ENCODE measurements at regions not wholly inside any gene's neighbourhood (a gene's known extent, or its start where the extent isn't known, plus 50 kb on each side); places are given as distances from the start of the nearest gene placed in this dataset.

- TF ChIP-seq TAF1 (IDR thresholded peaks at IDR 0.05; ENCODE audit: low read depth) (no peak), EP300 (conservative IDR thresholded peaks at IDR 0.05; ENCODE audit: poor library complexity, severe bottlenecking) (peak; percentile 81), RAD21 (conservative IDR thresholded peaks at IDR 0.05) (no peak), MXI1 (conservative IDR thresholded peaks at IDR 0.05; ENCODE audit: poor library complexity, severe bottlenecking) (no peak), REST (IDR thresholded peaks at IDR 0.05; ENCODE audit: borderline replicate concordance) (peak; percentile 85), EZH2 (IDR thresholded peaks at IDR 0.05; ENCODE audit: borderline replicate concordance, insufficient read depth, low read length, poor library complexity, severe bottlenecking) (no peak), CTCF (IDR thresholded peaks at IDR 0.05; ENCODE audit: poor library complexity, severe bottlenecking) (no peak), SMC3 (conservative IDR thresholded peaks at IDR 0.05; ENCODE audit: poor library complexity) (no peak), POLR2AphosphoS5 (IDR thresholded peaks at IDR 0.05) (peak; percentile 69)
- H3K27ac ChIP-seq (ENCODE audit: low read length), result no peak overlapping the region
- H3F3A ChIP-seq (ENCODE audit: insufficient read depth, low read length, poor library complexity, severe bottlenecking), result no peaks in the 10 kb centered on the region
- no peaks in the 10 kb centered on the region for H3K27me3 ChIP-seq (ENCODE audit: insufficient read depth, low read depth, low read length)
- no peaks in the 10 kb centered on the region for H3K36me3 ChIP-seq (ENCODE audit: insufficient read depth, low read length)
- no peak overlapping the region for H3K4me3 ChIP-seq (ENCODE audit: low read length)
- H3K9ac ChIP-seq (ENCODE audit: low read length), result no peak overlapping the region
- no peak overlapping the region for H2AFZ ChIP-seq (ENCODE audit: low read depth, low read length)
- no peaks in the 10 kb centered on the region for H3K9me3 ChIP-seq (ENCODE audit: low read length)
- H4K20me1 ChIP-seq (ENCODE audit: insufficient read depth), result no peaks in the 10 kb centered on the region
- no peaks in the 10 kb centered on the region for H3K79me2 ChIP-seq (replicated peaks; ENCODE audit: insufficient read depth, low read length)
- no peak overlapping the region for H3K4me2 ChIP-seq (ENCODE audit: low read length)
- H3K9me2 ChIP-seq (ENCODE audit: insufficient read depth, low read length), result no peaks in the 10 kb centered on the region
Measured at GRCh38 chr16:59737274-59737673, 1003.2 kb upstream of the GOT2 start.

- Histone ChIP-seq H3K9me2 (ENCODE audit: insufficient read depth, low read length) (no peaks in the 10 kb centered on the region), H3K79me2 (replicated peaks; ENCODE audit: insufficient read depth, low read length) (no peaks in the 10 kb centered on the region), H4K20me1 (ENCODE audit: insufficient read depth) (no peaks in the 10 kb centered on the region), H3K4me2 (ENCODE audit: low read length) (no peak overlapping the region), H2AFZ (ENCODE audit: low read depth, low read length) (no peak overlapping the region), H3K27me3 (ENCODE audit: insufficient read depth, low read depth, low read length) (no peaks in the 10 kb centered on the region), H3K9ac (ENCODE audit: low read length) (no peak overlapping the region), H3K4me3 (ENCODE audit: low read length) (no peak overlapping the region), H3F3A (ENCODE audit: insufficient read depth, low read length, poor library complexity, severe bottlenecking) (no peaks in the 10 kb centered on the region), H3K36me3 (ENCODE audit: insufficient read depth, low read length) (no peaks in the 10 kb centered on the region), H3K9me3 (ENCODE audit: low read length) (no peaks in the 10 kb centered on the region), H3K27ac (ENCODE audit: low read length) (no peak overlapping the region)
- TF ChIP-seq POLR2AphosphoS5 (IDR thresholded peaks at IDR 0.05), result no peak
- no peak for TF ChIP-seq REST (IDR thresholded peaks at IDR 0.05; ENCODE audit: borderline replicate concordance)
- TF ChIP-seq CTCF (IDR thresholded peaks at IDR 0.05; ENCODE audit: poor library complexity, severe bottlenecking), result no peak
- no peak for TF ChIP-seq MXI1 (conservative IDR thresholded peaks at IDR 0.05; ENCODE audit: poor library complexity, severe bottlenecking)
- no peak for TF ChIP-seq EP300 (conservative IDR thresholded peaks at IDR 0.05; ENCODE audit: poor library complexity, severe bottlenecking)
- no peak for TF ChIP-seq TAF1 (IDR thresholded peaks at IDR 0.05; ENCODE audit: low read depth)
- no peak for TF ChIP-seq SMC3 (conservative IDR thresholded peaks at IDR 0.05; ENCODE audit: poor library complexity)
- no peak for TF ChIP-seq EZH2 (IDR thresholded peaks at IDR 0.05; ENCODE audit: borderline replicate concordance, insufficient read depth, low read length, poor library complexity, severe bottlenecking)
Measured at GRCh38 chr16:59733321-59733720, 999.2 kb upstream of the GOT2 start.

Measured in neural cell (in vitro differentiated cells).